SKM-1 treated with dmso at 0.1 percent for 144 hours (cell line): ENCODE measurements at regions not wholly inside any gene's neighbourhood (a gene's known extent, or its start where the extent isn't known, plus 50 kb on each side); places are given as distances from the start of the nearest gene placed in this dataset.

ENCODE experiments used
- DNase-seq: peaks from one replicate; lab custom pipeline; 2025; ENCODE audit not compliant: unreplicated experiment; lab: John Stamatoyannopoulos, UW

DNA sequence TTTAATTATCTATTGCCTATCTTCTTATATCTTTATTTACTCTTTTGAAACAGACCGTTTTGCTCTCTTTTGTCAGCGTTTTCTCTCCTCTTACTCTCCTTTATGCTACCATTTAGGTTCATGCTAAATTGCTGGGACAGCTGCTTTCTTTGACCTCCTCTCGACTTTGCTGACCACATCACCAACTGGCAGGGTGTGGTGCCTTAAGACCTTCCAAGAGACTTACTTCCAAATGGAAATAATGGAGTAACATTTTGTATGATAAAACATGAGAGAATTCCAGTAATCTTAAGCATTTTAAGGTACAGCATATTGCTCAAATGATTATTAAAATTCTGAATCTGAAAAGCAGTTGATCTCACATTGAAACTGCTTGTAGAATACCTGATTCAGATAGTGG lies 71.5 kb upstream of the MEF2C start:
- DNase-seq = no peak

DNA sequence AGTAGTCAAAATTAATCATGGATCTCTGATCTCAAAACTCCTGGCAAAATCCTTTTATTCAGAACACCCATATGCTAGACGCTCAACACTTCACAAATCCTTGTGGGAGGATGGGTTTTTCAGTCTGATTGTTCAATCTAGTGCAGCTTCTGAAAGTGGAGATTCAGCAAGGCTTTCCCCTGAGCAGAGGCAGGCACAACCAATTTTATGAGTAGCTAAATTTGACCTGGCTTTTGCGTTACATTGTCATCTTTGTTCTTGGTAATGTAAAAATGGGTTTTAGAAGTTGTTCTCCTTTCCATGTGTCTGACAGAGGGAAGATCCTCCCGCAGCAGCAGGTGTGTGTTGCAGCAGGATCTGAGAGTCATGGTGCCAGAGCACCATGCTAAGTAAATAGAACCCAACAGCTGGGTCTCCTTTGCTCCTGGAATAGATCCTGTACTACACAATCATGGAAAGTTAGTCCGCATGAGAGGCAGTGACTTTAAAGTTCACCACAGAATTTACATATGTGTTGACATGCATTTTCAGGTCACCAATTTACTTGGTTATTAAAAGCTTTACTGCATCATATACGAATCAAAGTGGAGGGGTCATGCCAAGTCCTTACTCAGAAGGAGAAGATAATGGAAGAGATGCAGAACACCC lies 70.1 kb upstream of the MEF2C start:
- DNase-seq = no peak

- no peak for DNase-seq
Measured at GRCh38 chr5:88952344-88952743, 69.4 kb upstream of the MEF2C start.

GRCh38 chr5:88951457-88951856 lies 68.5 kb upstream of the MEF2C start:
- DNase-seq = no peak

DNA sequence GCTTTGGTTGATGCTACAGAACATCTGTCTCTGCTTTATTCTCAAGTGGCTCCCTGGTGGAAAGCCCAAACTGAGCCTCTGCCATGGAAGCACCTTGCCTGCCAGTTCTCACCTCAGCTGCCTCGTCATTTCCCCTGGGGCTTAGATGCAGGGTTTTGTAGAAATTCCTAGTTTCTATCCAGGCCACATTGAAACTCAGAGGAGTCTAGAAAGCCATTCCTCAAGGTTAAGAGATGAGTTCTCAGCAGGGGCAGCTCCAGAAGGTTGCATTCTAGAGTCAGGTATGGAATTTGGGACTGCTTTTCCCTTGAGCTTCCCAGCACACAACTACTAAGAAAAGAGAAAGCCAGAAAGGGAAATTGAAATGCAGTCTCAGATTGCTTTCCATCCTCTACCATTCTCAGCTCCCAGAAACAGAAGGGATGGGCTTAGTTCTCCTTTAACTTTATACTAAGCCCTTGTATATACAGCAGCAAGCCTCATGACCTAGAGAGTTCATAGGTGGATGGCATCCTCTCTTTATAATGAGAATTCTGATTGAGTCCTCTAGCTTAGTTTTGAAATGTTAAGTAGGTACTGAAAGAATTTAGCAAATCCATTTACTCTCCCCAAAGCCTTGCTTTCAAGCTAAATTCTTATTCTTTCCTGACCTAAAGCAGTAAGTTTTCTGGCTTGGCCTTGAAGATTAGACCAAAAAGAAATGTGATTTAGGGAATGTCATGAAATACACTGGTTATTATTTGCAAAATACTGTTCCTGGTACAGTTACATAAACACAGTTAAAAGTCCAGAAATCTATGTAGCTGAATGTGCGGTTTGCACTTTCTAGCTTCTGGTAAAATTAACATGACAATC lies 66.0 kb upstream of the MEF2C start:
- no peak for DNase-seq

GRCh38 chr5:88944751-88945531 lies 62.0 kb upstream of the MEF2C start:
- no peak for DNase-seq

DNA sequence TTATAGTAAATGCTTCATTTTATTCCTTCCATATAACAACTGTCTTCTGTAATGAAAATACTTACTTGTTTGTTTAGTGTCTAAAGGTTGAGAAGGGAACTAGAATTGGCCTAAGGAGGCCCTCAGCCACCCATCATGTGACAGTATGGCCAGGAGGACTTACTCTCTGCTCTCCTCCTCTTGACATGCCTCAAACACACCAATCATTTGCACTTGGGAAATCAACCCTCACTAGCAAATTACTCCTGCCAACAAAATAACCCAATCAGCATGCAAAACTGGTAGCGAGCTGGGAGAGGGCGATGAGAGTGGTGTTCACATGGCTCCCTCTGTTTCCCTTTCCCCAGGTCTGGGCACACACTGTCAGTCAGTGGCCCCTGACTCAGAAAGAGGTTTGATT lies 58.6 kb upstream of the MEF2C start:
- DNase-seq = no peak

DNA sequence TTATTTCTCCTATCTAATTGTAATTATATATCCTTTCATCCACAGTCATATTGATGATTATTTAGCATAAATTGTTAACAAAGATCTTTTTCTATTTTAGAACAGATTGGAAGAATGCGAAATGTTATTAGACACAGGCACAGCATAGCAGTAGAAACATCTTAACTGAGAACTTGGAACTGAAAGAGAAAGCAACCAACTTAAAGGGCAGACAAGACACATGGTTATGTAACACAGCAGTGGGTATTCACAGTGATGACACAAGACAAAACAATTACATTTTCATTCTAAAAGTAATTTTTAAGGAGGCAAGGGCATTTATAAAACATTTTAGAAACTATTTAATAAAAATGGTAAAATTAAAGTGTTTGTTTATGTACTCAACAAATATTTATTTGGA lies 57.7 kb upstream of the MEF2C start:
- no peak for DNase-seq

DNA sequence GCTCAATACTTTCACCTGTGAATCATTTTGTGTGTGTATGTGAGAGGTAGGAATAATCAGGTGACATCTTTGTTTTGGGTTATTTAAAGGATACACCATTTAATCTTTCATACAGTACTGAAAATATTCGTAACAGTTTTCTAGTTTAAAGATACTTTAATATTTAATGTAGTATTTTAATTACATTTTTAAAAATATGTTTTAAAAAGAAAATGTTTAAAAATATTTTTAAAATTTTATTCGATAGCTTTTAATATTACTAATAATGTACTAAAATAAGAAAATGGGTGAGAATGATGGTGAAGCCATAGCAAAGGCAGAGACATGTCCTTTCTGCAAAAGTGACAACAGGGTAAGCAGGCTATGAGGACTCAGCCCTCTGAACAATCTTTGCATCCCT lies 56.3 kb upstream of the MEF2C start:
- no peak for DNase-seq

GRCh38 chr5:88938488-88938887 lies 55.5 kb upstream of the MEF2C start:
- DNase-seq = no peak

DNA sequence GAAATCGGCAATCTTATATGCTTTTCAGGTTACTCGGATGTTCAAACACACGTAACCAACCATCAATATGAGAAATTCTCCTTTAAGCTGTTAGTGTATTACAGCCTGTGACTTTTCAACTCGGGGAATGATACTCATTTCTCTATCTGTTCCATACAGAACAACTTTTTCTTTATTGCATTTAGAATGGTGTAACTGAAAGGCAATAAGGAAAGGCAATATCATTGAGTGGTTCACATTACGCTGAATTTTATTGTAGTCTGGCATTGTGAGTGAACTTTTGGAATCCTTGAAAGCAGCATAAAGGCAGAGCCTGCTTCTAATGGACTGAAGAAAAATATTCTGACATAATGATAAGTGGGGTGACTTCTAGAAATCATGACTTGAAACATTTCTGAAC lies 54.4 kb upstream of the MEF2C start:
- no peak for DNase-seq

- DNase-seq = no peak
Measured at GRCh38 chr5:88934439-88934838, 51.5 kb upstream of the MEF2C start.
